ENCODE measurements at regions not wholly inside any gene's neighbourhood (a gene's known extent, or its start where the extent isn't known, plus 50 kb on each side); places are given as distances from the start of the nearest gene placed in this dataset.

DNA sequence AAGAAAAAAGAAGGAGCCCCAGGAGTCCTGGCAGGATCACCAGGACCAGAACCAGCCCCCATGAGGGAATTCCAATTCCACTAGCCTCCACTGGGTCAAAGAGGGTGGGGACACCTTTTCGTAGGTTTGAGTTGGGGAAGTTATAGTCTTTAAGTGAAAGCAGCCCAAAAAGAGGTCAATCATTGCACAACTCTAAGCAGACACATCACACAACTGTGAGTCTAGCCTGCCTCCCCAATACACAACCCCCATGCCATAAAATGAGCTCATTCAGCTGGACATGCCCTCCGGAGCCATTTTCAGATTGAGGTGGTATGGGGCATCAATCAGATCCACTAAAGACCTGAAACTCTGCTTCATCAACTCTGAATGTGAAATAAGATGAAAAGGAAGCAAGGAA is 179.9 kb downstream of the NPHP4 start:
- no peak for DNase-seq (ENCODE audit: low read depth in 2 of 2)

DNA sequence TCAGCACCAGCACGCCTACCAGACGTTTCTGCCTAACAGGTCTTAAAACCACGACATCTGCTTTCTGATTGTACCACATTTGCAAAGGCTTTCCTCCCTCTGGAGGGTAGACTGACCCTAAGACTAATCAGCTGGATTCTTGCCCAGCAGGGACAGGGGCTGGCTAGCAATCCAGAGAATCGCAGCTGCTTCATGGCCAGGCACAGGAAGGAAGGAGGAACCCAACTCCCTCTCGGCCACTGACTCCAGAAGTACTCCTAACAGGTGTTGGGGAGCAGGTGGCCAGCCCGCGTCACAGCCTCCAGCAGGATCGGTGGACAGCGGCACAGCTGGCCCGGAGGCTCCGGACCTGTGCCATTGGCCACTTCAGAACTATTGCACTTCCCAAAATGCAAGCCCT is 180.8 kb downstream of the NPHP4 start:
- DNase-seq (ENCODE audit: low read depth in 2 of 2): no peak

DNA sequence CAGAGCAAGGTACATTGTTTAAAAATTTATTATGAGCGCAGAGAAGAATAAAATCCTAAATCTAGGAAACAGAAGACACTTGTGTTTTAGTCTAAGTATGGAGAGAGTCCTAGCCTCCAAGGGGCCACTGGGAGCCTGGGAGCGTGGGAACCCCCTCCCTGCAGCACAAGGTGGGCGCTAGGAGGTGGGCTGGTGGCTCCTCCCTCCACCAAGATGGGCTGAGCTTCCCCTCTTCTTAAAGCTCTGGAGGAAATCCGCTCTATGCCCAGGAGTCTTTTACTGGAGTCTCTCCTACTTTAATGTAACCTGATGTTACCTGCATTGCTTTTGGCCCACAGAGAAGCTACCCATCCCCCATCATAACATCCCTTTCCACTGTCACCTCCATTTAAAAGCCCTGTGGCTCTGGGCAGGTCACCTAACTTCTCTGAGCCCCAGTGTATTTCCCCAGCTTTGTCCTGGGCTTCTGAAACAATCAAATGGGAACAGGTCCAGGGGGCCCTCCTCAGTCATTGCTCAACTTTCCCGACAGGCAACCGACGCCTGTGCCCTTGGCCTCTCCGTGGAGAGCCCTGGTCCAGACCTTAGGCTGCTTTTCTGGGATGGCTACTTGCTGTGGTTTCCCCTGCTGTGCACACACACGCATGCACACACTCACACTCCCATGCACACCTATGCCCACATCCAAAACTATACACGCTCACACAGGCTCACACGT is 181.5 kb downstream of the NPHP4 start:
- no peak for DNase-seq (ENCODE audit: low read depth in 2 of 2)

DNA sequence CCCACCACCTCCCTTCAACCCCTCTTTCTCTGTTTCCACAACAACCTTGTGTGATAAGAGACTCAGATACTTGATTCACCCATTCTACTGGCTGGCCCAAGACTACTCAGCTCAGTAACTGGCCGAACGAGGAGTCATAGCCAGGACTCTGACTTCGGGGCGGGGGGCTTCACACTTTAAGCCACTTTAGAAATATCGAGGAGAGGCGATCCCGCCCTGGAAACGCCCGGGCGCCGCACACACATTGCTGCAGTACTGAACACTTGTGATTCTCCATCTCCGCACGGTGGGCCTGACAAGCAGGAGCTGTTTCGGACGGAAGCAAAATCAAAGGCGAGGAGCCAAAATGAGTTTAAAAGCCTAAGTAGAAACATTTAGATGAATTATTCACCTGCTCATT is 182.1 kb downstream of the NPHP4 start:
- DNase-seq (ENCODE audit: low read depth in 2 of 2): no peak

DNA sequence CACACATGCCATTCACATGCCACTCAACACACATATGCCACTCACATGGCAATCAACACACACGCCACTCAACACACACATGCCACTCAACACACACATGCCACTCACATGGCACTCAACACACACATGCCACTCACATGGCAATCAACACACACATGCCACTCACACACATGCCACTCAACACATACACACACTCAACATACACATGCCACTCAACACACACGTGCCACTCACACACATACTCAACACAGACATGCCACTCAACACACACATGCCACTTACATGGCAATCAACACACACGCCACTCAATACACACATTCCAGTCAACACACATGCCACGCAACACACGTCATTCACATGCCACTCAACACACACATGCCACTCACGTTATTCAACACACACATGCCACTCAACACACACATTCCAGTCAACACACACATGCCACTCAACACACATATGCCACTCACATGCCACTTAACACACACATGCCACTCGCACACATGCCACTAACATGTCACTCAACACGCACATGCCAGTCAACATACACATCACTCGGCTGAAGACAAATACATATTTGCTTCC is 182.9 kb downstream of the NPHP4 start:
- DNase-seq (ENCODE audit: low read depth in 2 of 2): no peak

DNA sequence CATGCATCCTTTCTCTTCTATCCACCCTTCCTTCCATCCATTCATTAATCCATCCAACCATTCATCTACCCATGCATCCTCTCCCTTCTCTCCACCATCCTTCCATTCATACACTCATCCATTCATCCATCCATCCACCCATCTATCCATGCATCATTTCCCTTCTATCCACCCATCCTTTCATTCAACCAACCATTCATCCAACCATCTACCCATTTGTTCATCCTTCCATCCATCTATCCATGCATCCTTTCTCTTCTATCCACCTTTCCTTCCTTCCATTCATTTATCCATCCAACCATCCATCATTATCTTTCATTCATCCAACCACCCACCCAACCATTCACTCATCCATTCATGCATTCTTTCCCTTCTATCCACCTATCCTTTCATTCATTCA is 188.4 kb downstream of the NPHP4 start:
- no peak for DNase-seq (ENCODE audit: low read depth in 2 of 2)

DNA sequence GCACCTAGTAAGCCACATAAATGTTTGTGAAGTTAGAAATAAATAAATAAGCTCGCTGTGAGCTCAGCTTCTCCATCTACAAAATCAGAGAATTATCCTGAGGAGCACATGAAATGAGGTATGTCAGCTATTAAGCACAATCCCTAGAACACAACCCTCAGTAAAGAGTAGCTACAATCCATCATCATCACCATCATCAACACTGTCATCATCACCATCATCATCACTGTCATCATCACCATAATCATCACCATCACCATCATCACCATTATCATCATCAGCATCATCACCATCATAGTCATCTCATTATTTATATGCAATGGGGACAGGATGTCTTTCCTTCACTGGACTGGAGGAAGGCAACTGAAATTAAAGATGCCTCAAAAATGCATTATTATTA is 189.6 kb downstream of the NPHP4 start:
- DNase-seq (ENCODE audit: low read depth in 2 of 2): no peak

DNA sequence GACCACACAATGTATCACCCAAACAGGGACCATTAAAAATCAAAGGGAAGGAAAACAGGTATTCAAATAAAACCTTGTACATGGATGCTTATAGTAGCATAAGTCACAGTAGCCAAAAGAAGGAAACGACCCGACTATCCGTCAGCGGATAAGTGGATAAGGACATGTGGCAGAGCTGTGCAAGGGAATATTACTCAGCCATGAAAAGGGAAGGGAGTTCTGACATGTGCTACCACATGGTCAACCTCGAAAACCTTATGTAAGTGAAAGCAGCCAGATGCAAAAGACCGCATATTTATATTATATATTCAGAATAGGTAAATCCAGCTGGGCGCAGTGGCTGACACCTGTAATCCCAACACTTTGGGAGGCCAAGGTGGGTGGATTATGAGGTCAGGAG is 193.3 kb downstream of the NPHP4 start:
- DNase-seq (ENCODE audit: low read depth in 2 of 2): no peak

DNA sequence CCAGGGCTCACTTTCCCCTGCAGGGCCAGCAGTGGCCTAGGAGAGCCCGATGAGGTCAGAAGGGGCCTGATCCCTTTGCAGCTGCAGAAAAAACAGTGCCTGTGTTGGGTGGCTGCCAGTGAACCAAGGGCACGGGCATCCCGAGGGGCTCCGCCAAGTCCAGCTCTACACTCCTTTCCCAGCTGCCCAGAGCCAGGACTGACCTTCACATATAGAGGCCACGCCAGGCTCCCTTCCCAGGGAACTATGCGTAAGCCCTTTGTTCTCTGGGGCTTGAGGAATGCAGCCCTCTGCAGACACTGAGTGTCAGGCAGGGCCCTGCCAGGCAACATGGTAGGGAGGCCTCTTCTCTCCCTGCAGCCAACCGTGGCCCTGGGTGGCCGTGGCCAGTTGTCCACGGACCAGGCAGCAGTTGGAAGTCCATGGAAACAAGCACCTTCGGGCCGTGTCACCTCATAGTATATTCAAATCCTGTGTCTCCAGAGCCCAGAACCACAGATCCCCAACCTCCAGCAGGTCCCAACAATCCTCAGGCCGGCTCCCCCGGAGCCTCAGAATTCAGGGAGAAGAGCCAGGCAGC is 194.0 kb downstream of the NPHP4 start:
- no peak for DNase-seq (ENCODE audit: low read depth in 2 of 2)

DNA sequence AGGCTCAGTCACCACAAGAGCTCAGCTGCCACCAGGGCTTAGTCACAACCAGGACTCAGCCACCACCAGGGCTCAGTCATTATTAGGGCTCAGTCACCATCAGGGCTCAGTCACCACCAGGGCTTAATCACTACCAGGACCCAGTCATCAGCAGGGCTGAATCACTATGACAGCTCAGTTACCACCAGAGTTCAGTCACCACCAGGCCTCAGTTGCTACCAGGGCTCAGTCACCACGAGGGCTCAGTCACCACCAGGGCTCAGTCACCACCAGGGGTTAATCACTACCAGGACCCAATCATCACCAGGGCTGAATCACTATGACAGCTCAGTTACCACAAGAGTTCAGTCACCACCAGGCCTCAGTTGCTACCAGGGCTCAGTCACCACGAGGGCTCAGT is 196.2 kb downstream of the NPHP4 start:
- DNase-seq (ENCODE audit: low read depth in 2 of 2): no peak

DNA sequence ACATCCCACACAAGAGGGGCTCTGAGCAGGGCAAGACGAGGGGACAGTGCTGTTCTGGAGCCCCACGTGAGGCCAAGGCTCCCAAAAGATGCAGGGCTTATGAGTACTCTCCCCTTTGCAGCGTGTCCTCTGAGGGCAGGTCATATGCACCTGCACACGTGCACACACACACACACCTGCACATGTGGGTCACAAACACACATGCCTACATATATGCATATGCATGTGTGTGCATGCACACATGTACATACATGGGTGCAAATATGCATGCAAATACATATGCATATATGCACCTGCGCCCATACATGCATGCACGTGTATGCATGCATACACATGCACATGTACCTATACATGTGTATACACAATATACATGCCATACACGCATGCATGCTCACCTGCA is 197.9 kb downstream of the NPHP4 start:
- DNase-seq (ENCODE audit: low read depth in 2 of 2): no peak

DNA sequence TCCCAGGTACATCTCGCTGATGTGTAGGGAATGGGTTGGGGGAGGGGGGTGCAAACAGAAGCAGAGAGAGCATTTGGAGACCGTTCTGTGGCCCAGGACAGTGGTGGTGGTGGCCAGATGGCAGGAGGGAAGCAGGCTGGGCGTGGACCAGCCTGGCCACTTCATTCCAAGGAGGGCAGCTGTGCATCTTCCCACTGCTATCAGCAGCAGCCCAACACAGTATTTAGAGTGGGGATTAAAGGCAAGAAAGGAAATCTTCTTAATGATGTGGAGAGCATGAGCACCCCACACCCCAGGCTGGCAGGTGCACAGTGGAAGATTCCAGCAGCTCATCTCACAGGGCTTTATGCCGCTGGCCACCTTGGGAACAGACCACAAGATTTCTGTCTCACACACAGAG is 198.7 kb downstream of the NPHP4 start:
- no peak for DNase-seq (ENCODE audit: low read depth in 2 of 2)

DNA sequence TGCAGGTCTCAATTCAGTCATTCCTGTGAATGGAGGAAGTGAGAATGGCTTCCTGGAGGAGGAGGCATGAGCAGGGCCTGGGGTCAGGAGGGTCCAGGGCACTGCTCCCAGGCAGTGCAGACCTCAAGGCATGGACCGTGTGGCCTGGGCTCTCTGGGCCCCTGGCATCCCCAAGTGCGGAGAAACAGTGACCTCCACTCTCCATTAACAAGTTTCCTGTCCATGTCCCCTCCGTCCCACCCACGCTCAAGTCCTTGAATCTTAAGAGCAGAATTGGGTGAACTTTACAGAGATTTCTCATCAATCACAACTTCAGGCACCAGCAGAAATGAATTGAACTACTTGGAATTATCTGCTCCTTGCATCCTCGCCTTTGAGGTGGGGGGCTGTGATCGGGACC is 211.1 kb downstream of the NPHP4 start:
- DNase-seq (ENCODE audit: low read depth in 2 of 2): no peak

DNA sequence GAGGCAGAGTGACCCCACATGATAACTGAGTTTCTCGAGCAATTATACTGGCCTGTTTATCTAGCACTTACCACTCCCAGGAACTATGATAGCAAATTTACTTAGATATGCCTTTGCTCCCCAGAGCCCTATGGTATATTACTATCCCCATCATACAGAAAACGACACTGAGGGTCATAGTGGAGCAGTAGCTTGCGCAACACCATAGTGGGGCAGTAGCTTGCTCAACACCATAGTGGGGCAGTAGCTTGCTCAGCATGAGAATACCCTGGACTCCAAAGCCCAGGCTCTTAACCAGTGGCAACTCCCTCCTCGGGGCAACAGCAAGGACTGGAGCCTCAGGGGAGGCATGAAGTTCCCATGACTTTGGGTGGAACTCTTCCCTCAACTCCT is 211.9 kb downstream of the NPHP4 start:
- DNase-seq (ENCODE audit: low read depth in 2 of 2): no peak

DNA sequence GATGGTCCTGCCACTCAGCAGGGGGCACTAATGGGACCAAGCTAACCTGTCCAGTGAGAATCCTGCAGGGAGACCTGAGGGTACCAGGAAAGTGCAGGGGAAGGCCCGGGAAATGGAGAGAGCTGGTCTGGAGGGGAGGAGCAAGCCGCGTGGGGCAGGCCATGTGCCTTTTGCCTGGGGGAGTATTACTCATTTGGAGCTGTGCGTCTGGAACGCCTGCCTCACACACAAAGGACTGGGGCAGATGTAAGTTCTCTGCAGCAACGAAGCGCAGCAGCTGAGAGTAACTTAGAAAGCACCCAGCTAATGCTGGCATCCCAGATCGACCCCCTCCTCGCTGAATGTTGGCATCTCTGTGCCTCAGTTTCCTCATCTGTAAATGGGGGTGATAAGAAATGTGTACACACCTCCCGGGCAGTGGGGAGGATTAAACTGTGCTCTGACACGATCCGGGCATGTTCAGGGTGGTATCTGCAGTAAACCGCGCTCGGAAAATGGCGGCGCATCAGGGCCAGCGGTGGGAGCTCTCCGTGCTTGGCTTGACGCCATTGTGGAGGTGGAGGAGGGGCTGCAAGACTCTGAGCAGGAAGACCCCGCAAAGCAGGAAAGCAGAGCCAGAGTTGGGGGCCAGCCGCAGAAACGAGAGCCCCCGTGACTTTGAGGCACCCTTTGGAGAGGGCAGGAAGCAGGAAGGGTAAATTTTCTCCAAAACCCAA is 212.5 kb downstream of the NPHP4 start:
- no peak for DNase-seq (ENCODE audit: low read depth in 2 of 2)

DNA sequence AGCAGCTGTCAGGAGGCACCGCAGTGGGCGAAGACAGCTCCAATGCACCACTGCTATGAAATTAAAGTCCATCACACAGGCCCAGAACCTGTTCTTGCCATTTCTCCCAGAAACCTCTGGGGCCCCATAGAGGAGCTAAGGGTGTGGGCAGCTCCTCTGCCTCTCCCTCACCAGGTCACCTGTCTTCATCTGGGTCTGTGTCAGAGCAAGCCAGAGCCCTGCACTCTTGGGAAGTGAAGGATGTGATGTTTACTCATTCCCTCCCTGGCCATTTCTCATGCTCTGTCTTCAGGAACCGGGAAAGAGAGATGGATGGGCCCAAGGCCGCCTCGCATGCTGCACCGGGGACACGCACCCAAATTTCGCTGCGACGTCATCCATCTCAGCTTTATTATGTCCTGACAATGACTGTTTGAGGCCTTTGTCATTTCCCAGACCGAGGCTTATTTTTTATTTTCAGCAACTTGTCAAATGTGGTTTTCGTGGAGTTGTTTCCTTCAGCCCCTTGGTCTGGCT is 216.1 kb downstream of the NPHP4 start:
- DNase-seq (ENCODE audit: low read depth in 2 of 2): no peak

DNA sequence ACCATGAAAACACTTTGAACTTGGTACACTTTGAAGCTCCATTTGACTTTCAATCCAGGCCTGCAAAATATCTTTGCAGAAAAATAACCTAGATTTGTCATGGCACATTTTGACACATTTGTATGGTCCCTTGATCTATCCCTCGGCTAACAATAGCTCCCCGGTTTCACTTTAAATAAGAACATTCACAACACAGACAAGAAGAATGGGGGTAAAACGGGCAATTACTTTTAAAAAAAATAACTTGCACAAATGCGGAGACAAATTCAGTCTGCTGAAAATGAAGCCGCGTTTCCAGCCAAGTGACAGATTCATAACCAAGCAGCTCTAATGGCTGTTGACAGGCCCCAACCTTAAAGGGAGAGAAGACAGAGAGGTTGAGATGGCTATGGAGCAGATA is 218.2 kb downstream of the NPHP4 start:
- DNase-seq (ENCODE audit: low read depth in 2 of 2): no peak

DNA sequence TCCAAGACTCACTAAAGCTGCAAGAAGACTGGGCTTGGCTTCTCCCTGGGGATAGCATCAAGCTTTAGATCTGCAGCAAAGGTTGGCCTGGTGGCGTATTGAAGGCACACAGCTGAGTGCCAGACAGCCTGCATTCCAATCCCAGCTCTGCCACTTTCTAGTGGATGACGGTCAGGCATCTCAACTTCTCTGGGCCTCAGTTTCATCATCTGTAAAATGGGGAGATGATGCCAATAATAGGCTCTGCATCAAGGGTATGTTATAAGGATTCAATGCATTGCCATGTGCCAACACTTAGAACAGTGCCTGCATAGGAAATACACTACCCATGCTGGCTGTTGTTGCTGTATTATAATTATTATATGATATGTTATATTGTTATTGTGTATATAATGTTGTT is 220.4 kb downstream of the NPHP4 start:
- DNase-seq (ENCODE audit: low read depth in 2 of 2): no peak

DNA sequence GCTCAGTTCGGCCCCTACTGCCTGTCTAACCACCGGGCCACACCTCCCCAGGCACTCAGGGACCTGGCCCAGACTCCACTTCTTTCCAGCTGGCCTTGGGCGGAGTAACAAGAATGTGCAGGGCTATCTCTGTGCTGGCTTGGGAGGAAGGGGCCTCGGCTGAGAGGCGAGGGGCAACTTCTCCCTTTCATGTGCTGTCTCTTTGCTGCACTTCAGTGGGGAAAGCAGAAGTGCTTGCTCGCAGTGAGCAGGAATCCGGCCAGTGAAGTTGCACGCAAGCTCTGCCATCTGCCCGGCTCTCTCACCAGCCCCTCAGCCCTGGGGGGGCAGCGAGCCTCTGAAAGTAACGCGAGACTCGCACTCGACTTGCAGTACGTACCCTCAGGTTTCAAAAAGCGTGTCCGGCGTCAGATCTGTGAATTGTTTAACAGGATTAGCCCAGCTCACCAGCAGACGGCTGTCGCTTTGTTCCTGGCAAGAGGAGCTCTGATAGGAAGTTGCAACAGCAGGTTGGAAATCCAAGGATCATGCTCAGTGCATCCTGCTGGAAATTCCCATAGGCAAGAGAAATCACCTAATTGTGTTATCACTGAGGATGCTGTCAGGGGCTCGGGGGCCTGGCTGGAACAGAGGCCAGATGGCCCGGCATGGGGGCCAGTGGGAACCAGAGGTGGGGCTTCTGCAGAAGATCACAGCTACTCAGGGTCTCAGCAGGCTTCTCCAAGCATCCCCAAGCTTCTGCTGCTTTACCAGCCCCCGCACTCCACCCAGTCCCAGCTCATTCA is 221.1 kb downstream of the NPHP4 start:
- DNase-seq (ENCODE audit: low read depth in 2 of 2): no peak

DNA sequence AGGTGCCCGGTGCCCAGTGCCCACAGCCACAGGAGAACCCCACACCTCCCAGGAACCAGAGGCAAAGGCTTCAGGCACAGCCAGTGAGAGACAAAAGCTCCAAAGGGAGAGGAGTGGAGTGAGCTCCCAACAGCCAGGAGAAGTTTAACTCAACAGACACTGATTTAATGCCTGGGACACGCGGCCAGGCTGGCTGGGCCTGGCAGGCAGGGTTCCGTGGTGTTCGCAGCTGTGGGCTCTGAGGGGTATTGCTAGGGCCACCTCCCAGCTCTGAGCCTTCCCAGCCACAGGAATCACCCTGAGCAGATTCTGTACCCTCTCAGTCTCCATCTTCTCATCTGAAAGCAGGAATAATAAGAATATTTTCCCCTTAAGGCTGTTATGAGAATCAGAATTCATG is 222.5 kb downstream of the NPHP4 start:
- DNase-seq (ENCODE audit: low read depth in 2 of 2): no peak

DNA sequence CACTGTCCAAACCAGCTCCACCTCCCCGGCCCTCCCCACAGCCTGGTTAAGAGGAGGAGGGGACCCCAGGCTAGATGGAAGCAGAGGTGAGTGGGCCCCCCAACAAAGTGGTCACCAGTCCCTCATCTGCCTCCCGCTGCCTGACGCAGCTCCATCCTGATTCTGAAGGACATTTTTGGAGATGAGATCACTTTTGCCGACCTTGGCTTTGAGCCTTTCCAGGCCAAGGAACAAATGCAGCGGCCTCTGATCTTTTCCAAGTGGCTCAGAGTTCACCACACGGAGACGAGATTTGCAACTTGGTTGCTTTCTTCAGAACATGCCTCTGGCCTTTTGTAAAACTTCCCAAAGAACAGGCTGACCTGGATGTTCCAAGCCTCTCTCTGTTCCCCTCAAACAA is 223.1 kb downstream of the NPHP4 start:
- DNase-seq (ENCODE audit: low read depth in 2 of 2): no peak

DNA sequence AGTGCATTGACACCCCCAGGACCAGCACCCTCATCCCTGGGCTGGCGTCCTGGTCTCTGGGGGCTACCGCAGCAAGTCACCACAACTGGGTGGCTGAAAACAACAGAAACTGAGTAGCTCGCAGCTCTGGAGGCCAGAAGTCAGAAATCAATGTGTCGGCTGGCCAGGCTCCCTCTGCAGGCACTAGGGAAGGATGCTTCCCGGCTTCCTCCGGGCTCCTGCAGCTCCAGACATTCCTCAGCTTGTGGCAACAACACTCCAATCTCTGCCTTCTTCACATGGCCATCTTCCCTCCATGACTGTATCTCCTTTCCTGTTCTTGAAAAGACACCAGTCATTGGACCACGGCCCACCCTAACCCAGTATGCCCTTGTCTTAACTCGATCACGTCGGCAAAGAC is 224.2 kb downstream of the NPHP4 start:
- DNase-seq (ENCODE audit: low read depth in 2 of 2): no peak

Data from stimulated activated CD4-positive, alpha-beta T cell treated with anti-CD3 and anti-CD28 coated beads, Interleukin-15, amount 100 ng/mL, for 48 hours (primary cell).